ENCODE measurements at regions not wholly inside any gene's neighbourhood (a gene's known extent, or its start where the extent isn't known, plus 50 kb on each side); places are given as distances from the start of the nearest gene placed in this dataset.

DNA sequence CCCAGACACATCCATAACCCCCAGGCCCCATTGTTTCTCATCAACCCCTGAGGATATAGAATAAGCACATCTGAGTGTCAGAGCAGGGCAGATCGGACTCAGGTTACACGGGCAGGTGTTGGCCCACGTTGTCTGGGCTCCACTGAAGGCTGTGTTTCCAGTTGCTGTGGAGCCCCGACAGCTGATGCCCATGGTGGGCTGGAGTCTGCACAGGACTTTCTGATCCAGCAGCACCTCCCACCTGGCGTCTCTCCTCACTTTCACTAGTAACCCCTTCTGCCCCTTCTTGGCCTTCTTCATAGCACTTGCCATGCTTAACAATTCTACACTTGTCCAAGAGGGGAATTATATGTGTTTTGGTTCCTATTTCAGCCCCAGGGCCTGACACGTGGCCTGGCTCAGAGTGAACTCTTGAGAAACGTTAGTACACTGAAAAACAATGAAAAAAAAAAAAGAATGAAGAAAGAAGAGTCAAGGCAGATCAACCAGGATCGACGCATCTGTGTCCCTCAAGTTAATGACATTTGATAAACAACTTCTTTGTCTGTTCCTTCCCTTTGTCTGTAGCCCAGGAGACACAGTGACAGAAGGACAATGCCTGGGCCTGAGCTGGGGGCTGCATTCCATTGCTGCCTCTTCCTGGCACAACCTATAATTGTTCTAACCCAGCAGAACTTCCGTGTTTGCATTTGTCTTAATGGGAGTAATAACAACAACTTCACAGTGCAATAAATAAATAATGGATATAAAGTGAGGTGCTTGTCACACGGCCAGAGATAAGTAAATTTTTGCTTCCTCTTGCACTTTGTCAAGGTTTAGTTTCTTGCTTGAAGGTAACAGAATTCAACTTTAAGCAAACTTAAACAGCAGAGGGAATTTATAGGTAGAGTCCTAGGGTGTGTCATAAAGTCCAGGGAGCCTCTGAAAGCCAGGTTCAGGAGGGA is 224.2 kb upstream of the SSTR4 start:
- H3K9me2 ChIP-seq (replicated peaks; ENCODE audit: insufficient read depth, low read length), result no peaks in the 10 kb centered on the region
- no peak overlapping the region for H3K9ac ChIP-seq (ENCODE audit: low read length)
- H3K9me3 ChIP-seq (ENCODE audit: insufficient read depth, low read length), result 0 out of 2 replicates have a peak, but pooled peaks cover 4% of the 10 kb centered on the region

DNA sequence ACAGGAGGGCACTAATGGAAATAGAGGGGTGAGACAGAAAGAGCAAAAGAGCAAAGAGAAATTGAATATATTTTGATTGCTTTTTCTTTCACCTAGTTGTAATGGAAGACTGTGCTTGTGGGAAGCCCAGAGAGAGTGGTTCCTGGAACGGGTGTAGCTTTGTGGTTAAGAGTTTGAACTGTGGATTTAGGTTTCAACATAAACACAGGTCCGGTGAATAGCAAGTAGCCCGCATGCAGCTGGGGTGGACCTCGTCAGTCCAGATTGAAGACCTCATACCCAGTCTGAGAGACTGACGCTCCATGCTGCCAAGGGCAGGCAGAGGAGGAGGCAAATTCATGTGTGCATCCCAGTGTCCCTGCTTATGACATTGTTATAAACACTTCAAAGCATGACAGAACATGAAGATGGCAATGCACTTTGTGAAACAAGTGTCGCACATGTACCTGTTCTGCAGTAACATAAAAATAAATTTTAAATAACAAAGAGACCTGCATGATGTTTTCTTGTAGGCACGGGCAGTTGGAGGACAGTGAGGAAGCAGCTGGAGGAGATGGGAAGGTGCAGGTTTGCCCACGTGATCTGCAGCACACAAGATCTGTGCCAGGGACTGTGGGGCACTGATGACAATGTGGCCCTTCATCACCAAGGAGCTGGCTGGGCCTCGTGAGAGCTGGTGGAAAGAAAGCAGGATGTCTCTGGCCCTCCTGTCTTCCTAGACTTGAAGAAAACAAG is 220.5 kb upstream of the SSTR4 start:
- Histone ChIP-seq H2AFZ (ENCODE audit: low read depth, low read length, severe bottlenecking) (no peak overlapping the region), H3K36me3 (ENCODE audit: low read length) (no peaks in the 10 kb centered on the region), H3K27ac (ENCODE audit: low read depth, low read length) (no peak overlapping the region), H3K9ac (ENCODE audit: low read length) (no peak overlapping the region), H3K9me2 (replicated peaks; ENCODE audit: insufficient read depth, low read length) (no peaks in the 10 kb centered on the region), H3K9me3 (ENCODE audit: insufficient read depth, low read length) (no peaks in the 10 kb centered on the region), H3F3A (ENCODE audit: insufficient read depth) (no peaks in the 10 kb centered on the region), H3K4me3 (ENCODE audit: insufficient read depth, low read length, poor library complexity, severe bottlenecking) (no peak overlapping the region), H3K27me3 (ENCODE audit: low read length) (no peaks in the 10 kb centered on the region), H3K4me2 (ENCODE audit: low read depth, low read length, poor library complexity, severe bottlenecking) (no peak overlapping the region), H4K20me1 (ENCODE audit: low read depth, low read length) (no peaks in the 10 kb centered on the region), H3K79me2 (ENCODE audit: insufficient read depth, low read length) (no peaks in the 10 kb centered on the region)
- TF ChIP-seq EZH2phosphoT487 (conservative IDR thresholded peaks at IDR 0.05; ENCODE audit: low read length), result no peak
- TF ChIP-seq CTCF (IDR thresholded peaks at IDR 0.05; ENCODE audit: insufficient read depth, low read length, poor library complexity, severe bottlenecking), result no peak

More for the DNA sequence above, 224.2 kb upstream of the SSTR4 start:
- Histone ChIP-seq H3K4me3 (ENCODE audit: insufficient read depth, low read length, poor library complexity, severe bottlenecking) (no peak overlapping the region), H3K36me3 (ENCODE audit: low read length) (no peaks in the 10 kb centered on the region), H3K27ac (ENCODE audit: low read depth, low read length) (no peak overlapping the region), H4K20me1 (ENCODE audit: low read depth, low read length) (no peaks in the 10 kb centered on the region), H3K27me3 (ENCODE audit: low read length) (no peaks in the 10 kb centered on the region), H3K79me2 (ENCODE audit: insufficient read depth, low read length) (no peaks in the 10 kb centered on the region), H3K4me2 (ENCODE audit: low read depth, low read length, poor library complexity, severe bottlenecking) (no peak overlapping the region), H2AFZ (ENCODE audit: low read depth, low read length, severe bottlenecking) (no peak overlapping the region), H3F3A (ENCODE audit: insufficient read depth) (no peaks in the 10 kb centered on the region)
- TF ChIP-seq EZH2phosphoT487 (conservative IDR thresholded peaks at IDR 0.05; ENCODE audit: low read length) (no peak), CTCF (IDR thresholded peaks at IDR 0.05; ENCODE audit: insufficient read depth, low read length, poor library complexity, severe bottlenecking) (no peak)

- Histone ChIP-seq H3K4me3 (ENCODE audit: insufficient read depth, low read length, poor library complexity, severe bottlenecking) (no peak overlapping the region), H3K79me2 (ENCODE audit: insufficient read depth, low read length) (no peaks in the 10 kb centered on the region), H3K27ac (ENCODE audit: low read depth, low read length) (no peak overlapping the region), H3K36me3 (ENCODE audit: low read length) (no peaks in the 10 kb centered on the region), H4K20me1 (ENCODE audit: low read depth, low read length) (no peaks in the 10 kb centered on the region), H3K9ac (ENCODE audit: low read length) (no peak overlapping the region), H3K4me2 (ENCODE audit: low read depth, low read length, poor library complexity, severe bottlenecking) (no peak overlapping the region), H3K9me2 (replicated peaks; ENCODE audit: insufficient read depth, low read length) (no peaks in the 10 kb centered on the region), H3K27me3 (ENCODE audit: low read length) (no peaks in the 10 kb centered on the region), H2AFZ (ENCODE audit: low read depth, low read length, severe bottlenecking) (no peak overlapping the region), H3F3A (ENCODE audit: insufficient read depth) (no peaks in the 10 kb centered on the region), H3K9me3 (ENCODE audit: insufficient read depth, low read length) (no peaks in the 10 kb centered on the region)
- TF ChIP-seq CTCF (IDR thresholded peaks at IDR 0.05; ENCODE audit: insufficient read depth, low read length, poor library complexity, severe bottlenecking) (no peak), EZH2phosphoT487 (conservative IDR thresholded peaks at IDR 0.05; ENCODE audit: low read length) (no peak)
Measured at GRCh38 chr20:22815206-22815551, 219.9 kb upstream of the SSTR4 start.

All from SU-DHL-6 (cell line).